ENCODE measurements at regions not wholly inside any gene's neighbourhood (a gene's known extent, or its start where the extent isn't known, plus 50 kb on each side); places are given as distances from the start of the nearest gene placed in this dataset.

- no peaks in the 10 kb centered on the region for H3K36me3 ChIP-seq (ENCODE audit: insufficient read depth, low read length)
- no peak overlapping the region for H3K9ac ChIP-seq (ENCODE audit: low read depth, low read length)
These were observed 169.7 kb upstream of the TMCO5A start for GRCh38 chr15:37764733-37765191.

GRCh38 chr15:37765786-37766185 is 168.7 kb upstream of the TMCO5A start:
- H3K9ac ChIP-seq (ENCODE audit: low read depth, low read length), result no peak overlapping the region
- no peaks in the 10 kb centered on the region; the same call in 1 of the 2 replicates for H3K9me3 ChIP-seq (ENCODE audit: control insufficient read depth, insufficient read depth, low read length)
- no peaks in the 10 kb centered on the region for H3K4me1 ChIP-seq (ENCODE audit: insufficient read depth, low read length)
- H3K36me3 ChIP-seq (ENCODE audit: insufficient read depth, low read length), result no peaks in the 10 kb centered on the region

More at GRCh38 chr15:37764733-37765191, 169.7 kb upstream of the TMCO5A start:
- Histone ChIP-seq H3K9me3 (ENCODE audit: control insufficient read depth, insufficient read depth, low read length) (no peaks in the 10 kb centered on the region; the same call in 1 of the 2 replicates), H3K4me1 (ENCODE audit: insufficient read depth, low read length) (no peaks in the 10 kb centered on the region)

DNA sequence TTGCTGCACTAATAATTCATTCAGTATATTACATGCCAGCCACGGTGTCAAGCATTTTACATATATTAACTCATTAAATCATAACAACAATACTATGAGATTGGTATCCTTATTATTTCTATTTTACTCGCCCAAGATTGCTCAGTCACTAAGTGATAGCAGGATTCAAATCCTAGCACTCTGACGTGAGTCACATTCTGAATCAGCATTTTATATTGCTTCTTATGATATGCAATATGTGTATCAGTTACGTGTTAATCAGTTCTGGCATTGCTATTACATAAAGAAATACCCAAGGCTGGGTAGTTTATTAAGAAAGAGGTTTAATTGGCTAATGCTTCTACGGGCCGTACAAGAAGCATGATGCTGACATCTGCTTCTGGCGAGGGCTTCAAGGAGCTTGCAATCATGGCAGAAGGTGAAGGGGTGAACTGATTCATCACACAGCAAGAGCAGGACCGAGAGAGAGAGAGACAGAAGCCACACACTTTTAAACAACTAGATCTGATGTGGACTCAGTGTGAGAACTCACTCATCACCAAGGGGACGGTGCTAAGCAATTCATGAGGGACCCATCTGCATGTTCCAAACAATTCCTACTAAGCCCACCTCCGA is 166.5 kb upstream of the TMCO5A start:
- H3K36me3 ChIP-seq (ENCODE audit: insufficient read depth, low read length), result no peaks in the 10 kb centered on the region
- H3K4me1 ChIP-seq (ENCODE audit: insufficient read depth, low read length), result no peaks in the 10 kb centered on the region
- H3K9me3 ChIP-seq (ENCODE audit: control insufficient read depth, insufficient read depth, low read length), result no peaks in the 10 kb centered on the region; the same call in 1 of the 2 replicates
- H3K9ac ChIP-seq (ENCODE audit: low read depth, low read length), result no peak overlapping the region

DNA sequence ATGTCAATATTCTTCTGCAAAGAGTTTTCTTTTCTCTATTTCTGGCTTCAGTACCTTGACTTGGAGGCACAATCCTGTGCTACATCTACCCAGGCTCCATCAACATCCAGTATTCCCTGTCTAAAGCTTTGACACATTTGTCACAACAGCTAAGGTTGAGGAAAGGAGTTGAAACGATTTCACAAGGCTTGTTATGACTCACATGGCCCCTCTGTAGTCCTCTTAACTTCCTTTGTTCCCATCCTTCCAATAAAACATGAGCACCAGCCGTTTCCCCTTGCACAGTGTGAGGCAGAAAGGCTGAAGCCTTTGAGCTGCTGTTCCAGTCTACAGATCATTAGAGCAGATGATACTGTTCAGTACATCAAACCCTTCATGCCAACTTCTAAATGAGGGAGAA is 163.0 kb upstream of the TMCO5A start:
- H3K9me3 ChIP-seq (ENCODE audit: control insufficient read depth, insufficient read depth, low read length), result no peaks in the 10 kb centered on the region
- no peaks in the 10 kb centered on the region for H3K4me1 ChIP-seq (ENCODE audit: insufficient read depth, low read length)
- no peak overlapping the region for H3K9ac ChIP-seq (ENCODE audit: low read depth, low read length)
- no peaks in the 10 kb centered on the region for H3K36me3 ChIP-seq (ENCODE audit: insufficient read depth, low read length)

GRCh38 chr15:37773111-37773860 is 161.2 kb upstream of the TMCO5A start:
- Histone ChIP-seq H3K9ac (ENCODE audit: low read depth, low read length) (no peak overlapping the region), H3K9me3 (ENCODE audit: control insufficient read depth, insufficient read depth, low read length) (no peaks in the 10 kb centered on the region), H3K36me3 (ENCODE audit: insufficient read depth, low read length) (no peaks in the 10 kb centered on the region), H3K4me1 (ENCODE audit: insufficient read depth, low read length) (no peaks in the 10 kb centered on the region)

- Histone ChIP-seq H3K4me1 (ENCODE audit: insufficient read depth, low read length) (no peaks in the 10 kb centered on the region), H3K36me3 (ENCODE audit: insufficient read depth, low read length) (no peaks in the 10 kb centered on the region), H3K9ac (ENCODE audit: low read depth, low read length) (no peak overlapping the region), H3K9me3 (ENCODE audit: control insufficient read depth, insufficient read depth, low read length) (no peaks in the 10 kb centered on the region)
These were observed 159.5 kb upstream of the TMCO5A start for GRCh38 chr15:37774961-37775360.

DNA sequence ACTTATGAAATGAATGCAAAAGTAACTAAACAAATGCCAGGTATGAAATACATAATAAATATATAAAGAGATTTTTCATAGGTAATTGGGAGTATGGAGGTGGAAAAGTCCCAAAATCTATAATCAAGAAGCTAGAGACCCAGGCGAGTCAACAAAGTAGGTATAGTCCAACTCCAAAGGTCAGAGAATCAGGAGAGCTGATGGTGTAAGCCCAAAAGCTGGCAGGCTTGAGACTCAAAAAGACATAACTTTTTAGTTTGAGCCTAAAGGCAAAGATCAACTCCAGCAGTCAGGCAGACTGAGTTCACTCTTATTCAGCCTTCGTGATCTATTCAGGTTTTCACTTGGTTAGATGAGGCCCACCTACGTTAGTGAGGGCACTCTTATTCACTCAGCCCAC is 157.4 kb upstream of the TMCO5A start:
- Histone ChIP-seq H3K9me3 (ENCODE audit: control insufficient read depth, insufficient read depth, low read length) (no peaks in the 10 kb centered on the region), H3K4me1 (ENCODE audit: insufficient read depth, low read length) (no peaks in the 10 kb centered on the region), H3K9ac (ENCODE audit: low read depth, low read length) (no peak overlapping the region), H3K36me3 (ENCODE audit: insufficient read depth, low read length) (no peaks in the 10 kb centered on the region)

GRCh38 chr15:37783290-37783689 is 151.2 kb upstream of the TMCO5A start:
- H3K9me3 ChIP-seq (ENCODE audit: control insufficient read depth, insufficient read depth, low read length), result no peaks in the 10 kb centered on the region
- H3K9ac ChIP-seq (ENCODE audit: low read depth, low read length), result no peak overlapping the region
- H3K4me1 ChIP-seq (ENCODE audit: insufficient read depth, low read length), result no peaks in the 10 kb centered on the region
- H3K36me3 ChIP-seq (ENCODE audit: insufficient read depth, low read length), result no peaks in the 10 kb centered on the region

DNA sequence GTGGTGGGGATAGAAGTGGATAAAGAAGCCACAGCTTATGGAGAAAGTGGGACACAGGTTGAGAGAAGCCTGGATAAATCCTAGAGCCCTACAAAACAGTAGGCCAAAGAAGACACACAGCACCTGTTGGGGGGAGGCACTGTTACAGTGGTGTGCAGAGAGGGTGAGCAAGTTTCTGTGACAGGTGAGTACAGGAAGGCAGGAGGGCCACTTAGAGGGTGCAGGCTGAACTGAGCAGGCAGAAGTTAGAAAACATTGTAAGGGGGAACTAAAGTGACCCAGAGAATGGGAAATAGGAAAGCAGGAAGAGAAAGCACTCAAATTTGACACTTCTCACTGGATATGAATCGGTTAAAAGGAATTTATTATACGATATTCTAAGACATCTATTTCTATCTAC is 146.1 kb upstream of the TMCO5A start:
- H3K9ac ChIP-seq (ENCODE audit: low read depth, low read length), result no peak overlapping the region
- H3K9me3 ChIP-seq (ENCODE audit: control insufficient read depth, insufficient read depth, low read length), result no peaks in the 10 kb centered on the region
- no peaks in the 10 kb centered on the region for H3K4me1 ChIP-seq (ENCODE audit: insufficient read depth, low read length)
- H3K36me3 ChIP-seq (ENCODE audit: insufficient read depth, low read length), result no peaks in the 10 kb centered on the region

- Histone ChIP-seq H3K4me1 (ENCODE audit: insufficient read depth, low read length) (no peaks in the 10 kb centered on the region), H3K36me3 (ENCODE audit: insufficient read depth, low read length) (no peaks in the 10 kb centered on the region), H3K9ac (ENCODE audit: low read depth, low read length) (no peak overlapping the region), H3K9me3 (ENCODE audit: control insufficient read depth, insufficient read depth, low read length) (no peaks in the 10 kb centered on the region)
These were observed 145.6 kb upstream of the TMCO5A start for GRCh38 chr15:37788767-37789396.

GRCh38 chr15:37789397-37789786 is 145.0 kb upstream of the TMCO5A start:
- H3K36me3 ChIP-seq (ENCODE audit: insufficient read depth, low read length), result no peaks in the 10 kb centered on the region
- H3K9ac ChIP-seq (ENCODE audit: low read depth, low read length), result no peak overlapping the region
- no peaks in the 10 kb centered on the region for H3K9me3 ChIP-seq (ENCODE audit: control insufficient read depth, insufficient read depth, low read length)
- H3K4me1 ChIP-seq (ENCODE audit: insufficient read depth, low read length), result no peaks in the 10 kb centered on the region

GRCh38 chr15:37789881-37790280 is 144.6 kb upstream of the TMCO5A start:
- Histone ChIP-seq H3K36me3 (ENCODE audit: insufficient read depth, low read length) (no peaks in the 10 kb centered on the region), H3K9ac (ENCODE audit: low read depth, low read length) (no peak overlapping the region)

DNA sequence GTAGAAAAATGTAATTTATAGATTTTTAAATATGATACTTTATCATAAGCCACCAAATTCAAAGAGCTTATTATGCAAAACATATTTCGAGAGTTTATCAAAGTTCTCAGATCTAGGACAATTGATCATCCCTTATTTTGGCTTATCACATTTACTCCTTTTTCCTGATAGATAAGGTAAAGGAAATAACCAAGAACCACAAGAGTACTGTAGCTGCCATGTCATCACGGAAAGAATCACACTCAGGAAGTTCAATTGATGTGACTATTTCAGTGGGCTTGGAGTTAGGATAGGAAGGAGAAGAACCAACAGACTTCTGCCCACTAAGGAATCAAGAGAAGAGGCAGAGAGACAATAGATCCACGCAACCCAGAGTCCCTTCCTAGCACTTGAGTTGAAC is 142.7 kb upstream of the TMCO5A start:
- H3K9me3 ChIP-seq (ENCODE audit: control insufficient read depth, insufficient read depth, low read length), result no peaks in the 10 kb centered on the region
- no peaks in the 10 kb centered on the region for H3K36me3 ChIP-seq (ENCODE audit: insufficient read depth, low read length)
- peaks cover 6% of the 10 kb centered on the region; the same call in 1 of the 2 replicates for H3K4me1 ChIP-seq (ENCODE audit: insufficient read depth, low read length)
- H3K9ac ChIP-seq (ENCODE audit: low read depth, low read length), result no peak overlapping the region

More at GRCh38 chr15:37789881-37790280, 144.6 kb upstream of the TMCO5A start:
- H3K4me1 ChIP-seq (ENCODE audit: insufficient read depth, low read length), result no peaks in the 10 kb centered on the region
- H3K9me3 ChIP-seq (ENCODE audit: control insufficient read depth, insufficient read depth, low read length), result no peaks in the 10 kb centered on the region

DNA sequence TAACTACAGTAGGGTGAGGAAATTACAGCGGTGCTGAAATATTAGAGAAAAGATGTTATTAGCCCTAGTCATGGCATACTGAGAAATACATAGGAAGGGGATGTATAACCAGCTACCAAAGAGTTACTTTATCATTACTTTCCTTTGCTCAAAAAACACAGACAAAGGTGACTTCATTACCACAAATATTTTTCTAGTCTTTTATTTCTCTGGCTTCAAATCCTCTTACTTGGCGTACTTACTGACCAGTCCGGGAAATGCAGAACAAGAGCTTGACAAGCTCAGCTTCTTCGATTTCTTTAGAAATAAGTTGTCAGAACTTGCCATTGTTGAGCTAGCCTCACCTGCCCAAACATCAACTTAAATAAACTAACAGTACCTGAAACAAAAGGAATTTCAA is 142.1 kb upstream of the TMCO5A start:
- no peaks in the 10 kb centered on the region for H3K36me3 ChIP-seq (ENCODE audit: insufficient read depth, low read length)
- H3K9ac ChIP-seq (ENCODE audit: low read depth, low read length), result no peak overlapping the region
- H3K4me1 ChIP-seq (ENCODE audit: insufficient read depth, low read length), result peaks cover 6% of the 10 kb centered on the region; the same call in 1 of the 2 replicates

GRCh38 chr15:37793851-37794250 is 140.6 kb upstream of the TMCO5A start:
- Histone ChIP-seq H3K9ac (ENCODE audit: low read depth, low read length) (no peak overlapping the region), H3K36me3 (ENCODE audit: insufficient read depth, low read length) (no peaks in the 10 kb centered on the region), H3K4me1 (ENCODE audit: insufficient read depth, low read length) (peaks cover 6% of the 10 kb centered on the region; the same call in 1 of the 2 replicates), H3K9me3 (ENCODE audit: control insufficient read depth, insufficient read depth, low read length) (no peaks in the 10 kb centered on the region; the same call in 1 of the 2 replicates)

More for the DNA sequence above, 142.1 kb upstream of the TMCO5A start:
- no peaks in the 10 kb centered on the region for H3K9me3 ChIP-seq (ENCODE audit: control insufficient read depth, insufficient read depth, low read length)
